Spleen (tissue), 7 donors: ENCODE measurements at regions not wholly inside any gene's neighbourhood (a gene's known extent, or its start where the extent isn't known, plus 50 kb on each side); places are given as distances from the start of the nearest gene placed in this dataset.

Experiments
- CTCF ChIP-seq, 11 experiments: fragments of 200-600 bp in 7 of 11; fragments of 450-650 bp in 4 of 11; sonication (generic) in 4 of 11; IDR thresholded peaks in 8 of 11; conservative IDR thresholded peaks in 3 of 11; 1 replicate in 7 of 11; 2 replicates in 4 of 11; pipeline versions ENCODE4 v1.4.0 to v1.8.0; 2016 to 2021; ENCODE audit warnings: antibody characterized with exemption in 11 of 11, inconsistent platforms in 4 of 11, mild to moderate bottlenecking in 1 of 11
- POLR2A ChIP-seq, 3 donors: fragments of 450-650 bp; IDR thresholded peaks; one replicate each; pipeline ENCODE4 v1.5.1; 2017; ENCODE audit warnings: antibody characterized with exemption in 3 of 3, mild to moderate bottlenecking in 1 of 3
- POLR2AphosphoS5 ChIP-seq, 3 donors: sonication (generic); formaldehyde crosslinking; IDR thresholded peaks; one replicate each; pipeline ENCODE4 v1.5.1; 2017; ENCODE audit warnings: antibody characterized with exemption in 3 of 3
- donor health status: DM: no; HTN: no; CAD: no; lungs with moderate emphysema.
- donor health status: DM: no; HTN: no; CAD: no.
- donor health status: DM: no; HTN: no; CAD: no.

GRCh38 chr10:63003816-63004453, 129.2 kb upstream of the NRBF2 start:
- no peak for TF ChIP-seq POLR2AphosphoS5 (IDR thresholded peaks at IDR 0.05)
- no peak for TF ChIP-seq POLR2A (IDR thresholded peaks at IDR 0.05)
- peak in 6 of 11 experiments; percentile 13 to 33 (median 25) for TF ChIP-seq CTCF (IDR thresholded peaks at IDR 0.05 in 8 of 11, conservative IDR thresholded peaks at IDR 0.05 in 3 of 11)
